Stimulated activated naive CD8-positive, alpha-beta T cell treated with anti-CD3 and anti-CD28 coated beads, Interleukin-15, Interleukin-2, amounts not matched to agents 100 ng/mL and 50 ng/mL, for 24 hours (primary cell): ENCODE measurements at regions not wholly inside any gene's neighbourhood (a gene's known extent, or its start where the extent isn't known, plus 50 kb on each side); places are given as distances from the start of the nearest gene placed in this dataset.

Experiments used
- H3K27ac Mint-ChIP-seq: one replicate; pipeline ENCODE4 v1.8.0; 2021; ENCODE audit warnings: mild to moderate bottlenecking, mixed read lengths
- H3K27me3 Mint-ChIP-seq: one replicate; pipeline ENCODE4 v1.8.0; 2021; ENCODE audit warnings: mixed read lengths
- H3K36me3 Mint-ChIP-seq: one replicate; pipeline ENCODE4 v1.8.0; 2021; ENCODE audit warnings: low read depth, mixed read lengths
- H3K4me1 Mint-ChIP-seq: one replicate; pipeline ENCODE4 v1.8.0; 2021; ENCODE audit warnings: low read depth, mixed read lengths
- H3K4me3 Mint-ChIP-seq: one replicate; pipeline ENCODE4 v1.8.0; 2021; ENCODE audit warnings: mild to moderate bottlenecking, mixed read lengths
- H3K9me3 Mint-ChIP-seq: one replicate; pipeline ENCODE4 v1.8.0; 2021; ENCODE audit warnings: mixed read lengths

GRCh38 chr12:116421785-116422538 is 137.2 kb upstream of the MAP1LC3B2 start:
- H3K4me1 Mint-ChIP-seq, result no peaks in the 10 kb centered on the region
- no peak overlapping the region for H3K27ac Mint-ChIP-seq
- H3K27me3 Mint-ChIP-seq, result no peaks in the 10 kb centered on the region
- peaks cover 3% of the 10 kb centered on the region for H3K9me3 Mint-ChIP-seq
- no peak overlapping the region for H3K4me3 Mint-ChIP-seq
- H3K36me3 Mint-ChIP-seq, result no peaks in the 10 kb centered on the region

GRCh38 chr12:116423094-116423493 is 136.1 kb upstream of the MAP1LC3B2 start:
- Mint-ChIP-seq H3K9me3 (peaks cover 3% of the 10 kb centered on the region), H3K27ac (no peak overlapping the region), H3K4me3 (no peak overlapping the region), H3K27me3 (no peaks in the 10 kb centered on the region), H3K36me3 (no peaks in the 10 kb centered on the region), H3K4me1 (no peaks in the 10 kb centered on the region)

- Mint-ChIP-seq H3K27ac (no peak overlapping the region), H3K4me3 (no peak overlapping the region), H3K27me3 (no peaks in the 10 kb centered on the region), H3K36me3 (no peaks in the 10 kb centered on the region), H3K9me3 (peaks cover 3% of the 10 kb centered on the region), H3K4me1 (no peaks in the 10 kb centered on the region)
Observed at GRCh38 chr12:116425256-116426193, 133.7 kb upstream of the MAP1LC3B2 start.

GRCh38 chr12:116426391-116427136 is 132.6 kb upstream of the MAP1LC3B2 start:
- Mint-ChIP-seq H3K4me3 (no peak overlapping the region), H3K36me3 (no peaks in the 10 kb centered on the region), H3K27ac (no peak overlapping the region), H3K27me3 (no peaks in the 10 kb centered on the region), H3K4me1 (no peaks in the 10 kb centered on the region), H3K9me3 (peaks cover 3% of the 10 kb centered on the region)

- no peaks in the 10 kb centered on the region for H3K9me3 Mint-ChIP-seq
- no peaks in the 10 kb centered on the region for H3K4me1 Mint-ChIP-seq
- no peak overlapping the region for H3K27ac Mint-ChIP-seq
- no peaks in the 10 kb centered on the region for H3K27me3 Mint-ChIP-seq
- H3K36me3 Mint-ChIP-seq, result no peaks in the 10 kb centered on the region
- H3K4me3 Mint-ChIP-seq, result no peak overlapping the region
Observed at GRCh38 chr12:116427200-116427930, 131.8 kb upstream of the MAP1LC3B2 start.

GRCh38 chr12:116429826-116430360 is 129.3 kb upstream of the MAP1LC3B2 start:
- no peak overlapping the region for H3K4me3 Mint-ChIP-seq
- no peak overlapping the region for H3K27ac Mint-ChIP-seq
- peaks cover 3% of the 10 kb centered on the region for H3K4me1 Mint-ChIP-seq
- no peaks in the 10 kb centered on the region for H3K36me3 Mint-ChIP-seq
- no peaks in the 10 kb centered on the region for H3K9me3 Mint-ChIP-seq
- H3K27me3 Mint-ChIP-seq, result no peaks in the 10 kb centered on the region

- no peak overlapping the region for H3K4me3 Mint-ChIP-seq
- no peaks in the 10 kb centered on the region for H3K36me3 Mint-ChIP-seq
- no peaks in the 10 kb centered on the region for H3K9me3 Mint-ChIP-seq
- no peaks in the 10 kb centered on the region for H3K27me3 Mint-ChIP-seq
- H3K4me1 Mint-ChIP-seq, result peaks cover 3% of the 10 kb centered on the region
- no peak overlapping the region for H3K27ac Mint-ChIP-seq
Observed at GRCh38 chr12:116430911-116431565, 128.1 kb upstream of the MAP1LC3B2 start.

GRCh38 chr12:116431677-116432300 is 127.4 kb upstream of the MAP1LC3B2 start:
- Mint-ChIP-seq H3K27me3 (no peaks in the 10 kb centered on the region), H3K9me3 (no peaks in the 10 kb centered on the region), H3K27ac (no peak overlapping the region), H3K36me3 (no peaks in the 10 kb centered on the region), H3K4me1 (peaks cover 3% of the 10 kb centered on the region), H3K4me3 (no peak overlapping the region)

GRCh38 chr12:116432314-116432750 is 126.8 kb upstream of the MAP1LC3B2 start:
- no peaks in the 10 kb centered on the region for H3K27me3 Mint-ChIP-seq
- peaks cover 3% of the 10 kb centered on the region for H3K4me1 Mint-ChIP-seq
- H3K36me3 Mint-ChIP-seq, result no peaks in the 10 kb centered on the region
- no peak overlapping the region for H3K4me3 Mint-ChIP-seq
- no peak overlapping the region for H3K27ac Mint-ChIP-seq
- no peaks in the 10 kb centered on the region for H3K9me3 Mint-ChIP-seq

GRCh38 chr12:116433249-116433648 is 125.9 kb upstream of the MAP1LC3B2 start:
- peaks cover 3% of the 10 kb centered on the region for H3K4me1 Mint-ChIP-seq
- no peak overlapping the region for H3K4me3 Mint-ChIP-seq
- no peaks in the 10 kb centered on the region for H3K9me3 Mint-ChIP-seq
- H3K27ac Mint-ChIP-seq, result no peak overlapping the region
- H3K36me3 Mint-ChIP-seq, result no peaks in the 10 kb centered on the region
- H3K27me3 Mint-ChIP-seq, result peaks cover 3% of the 10 kb centered on the region

- Mint-ChIP-seq H3K9me3 (no peaks in the 10 kb centered on the region), H3K27ac (no peak overlapping the region), H3K4me1 (peaks cover 3% of the 10 kb centered on the region), H3K36me3 (no peaks in the 10 kb centered on the region), H3K27me3 (peaks cover 3% of the 10 kb centered on the region), H3K4me3 (no peak overlapping the region)
Observed at GRCh38 chr12:116434155-116435011, 124.8 kb upstream of the MAP1LC3B2 start.

- Mint-ChIP-seq H3K9me3 (no peaks in the 10 kb centered on the region), H3K4me3 (no peak overlapping the region), H3K36me3 (no peaks in the 10 kb centered on the region), H3K4me1 (peaks cover 3% of the 10 kb centered on the region), H3K27me3 (peaks cover 3% of the 10 kb centered on the region), H3K27ac (no peak overlapping the region)
Observed at GRCh38 chr12:116435984-116436383, 123.2 kb upstream of the MAP1LC3B2 start.
